Activated naive CD4-positive, alpha-beta T cell treated with anti-CD3 and anti-CD28 coated beads for 36 hours (primary cell): ENCODE measurements at regions not wholly inside any gene's neighbourhood (a gene's known extent, or its start where the extent isn't known, plus 50 kb on each side); places are given as distances from the start of the nearest gene placed in this dataset.

Experiments used
- CTCF ChIA-PET: fragments of 350-600 bp; sonication (Branson Sonifier 250); formaldehyde crosslinking; loops from one replicate; lab custom pipeline; 2021; ENCODE audit warnings: antibody characterized with exemption; lab: Charles Lee
- DNase-seq: peaks from one replicate; pipeline ENCODE4 v3.0.0-alpha.2; 2020
- H3K27ac Mint-ChIP-seq: one replicate; pipeline ENCODE4 v1.8.0; 2021; ENCODE audit warnings: mild to moderate bottlenecking, mixed read lengths
- H3K27me3 Mint-ChIP-seq: one replicate; pipeline ENCODE4 v1.8.0; 2021; ENCODE audit warnings: low read depth, mixed read lengths
- H3K36me3 Mint-ChIP-seq: one replicate; pipeline ENCODE4 v1.8.0; 2021; ENCODE audit warnings: low read depth, mixed read lengths
- H3K4me1 Mint-ChIP-seq: one replicate; pipeline ENCODE4 v1.8.0; 2021; ENCODE audit warnings: low read depth, mixed read lengths
- H3K4me3 Mint-ChIP-seq: one replicate; pipeline ENCODE4 v1.8.0; 2021; ENCODE audit warnings: mild to moderate bottlenecking, moderate library complexity, mixed read lengths
- H3K9me3 Mint-ChIP-seq: one replicate; pipeline ENCODE4 v1.8.0; 2021; ENCODE audit warnings: mixed read lengths
- intact Hi-C: fragments of 100-400 bp; cut with micrococcal nuclease; formaldehyde crosslinking; loops from one replicate; pipeline ENCODE4 v1.15.1; 2023

DNA sequence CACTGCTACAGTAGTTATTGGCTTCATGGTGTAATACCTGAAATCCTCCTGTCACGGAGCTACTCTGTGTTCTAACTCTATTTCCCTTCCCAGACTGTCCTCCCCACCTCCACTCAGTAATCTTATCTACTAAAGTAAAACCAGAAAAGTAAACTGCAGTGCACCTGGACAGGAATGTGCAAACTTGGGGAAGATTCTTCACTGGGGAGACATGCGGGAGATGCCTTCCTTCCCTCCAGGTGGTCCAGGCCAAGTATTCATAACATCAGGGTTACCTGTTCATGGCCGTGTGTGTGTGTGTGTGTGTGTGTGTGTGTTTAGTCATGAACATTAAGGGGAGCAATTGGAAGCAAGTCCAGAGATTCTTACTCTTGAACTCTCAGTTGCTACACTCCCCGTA is 84.1 kb downstream of the IFNG start:
- Mint-ChIP-seq H3K4me3 (no peak overlapping the region), H3K27me3 (peaks cover 2% of the 10 kb centered on the region), H3K4me1 (peaks cover 12% of the 10 kb centered on the region), H3K36me3 (no peaks in the 10 kb centered on the region), H3K9me3 (peaks cover 3% of the 10 kb centered on the region), H3K27ac (no peak overlapping the region)
- no peak for DNase-seq
- intact Hi-C loops: no loop called here
- CTCF ChIA-PET: interaction anchor here (0.9 to 1.5 kb wide), 3 partner anchors 31 to 83 kb away, joined by 3 to 4 read pairs (median 3); no protein-coding TSS in a partner anchor

DNA sequence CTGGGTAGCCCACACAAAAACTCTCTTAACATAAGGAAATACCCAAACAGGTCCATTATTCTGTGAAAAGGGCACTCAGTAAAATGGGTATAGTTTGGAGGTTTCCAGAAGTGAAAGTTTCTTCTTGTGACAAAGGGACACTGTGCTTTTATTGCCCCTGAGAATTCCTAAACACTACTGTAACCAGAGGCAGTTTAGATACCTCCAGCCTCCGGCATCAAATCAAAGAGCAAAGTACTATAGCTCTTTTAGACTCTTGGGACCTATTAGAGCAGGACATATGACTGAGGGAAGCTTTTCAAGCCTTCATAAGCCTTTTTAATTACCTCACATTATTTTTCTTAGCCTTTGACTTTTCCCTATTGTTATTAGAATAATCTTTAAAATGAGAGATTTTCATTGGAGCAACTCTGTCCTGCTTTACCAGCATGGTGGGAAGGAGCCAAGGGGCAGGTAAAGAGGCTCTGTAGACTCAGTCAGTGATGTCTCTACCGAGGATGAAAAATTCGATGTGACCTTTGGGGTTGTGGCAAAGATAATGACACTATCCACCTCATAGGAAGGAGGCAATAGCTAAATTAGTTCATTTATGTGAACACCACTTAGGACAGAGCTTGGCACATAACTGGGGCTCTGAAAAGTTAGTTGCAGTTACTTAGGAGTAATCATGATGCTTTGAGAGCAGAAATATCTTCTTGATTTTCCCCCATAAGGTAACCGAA is 85.1 kb downstream of the IFNG start:
- intact Hi-C loops: no loop called here
- peaks cover 2% of the 10 kb centered on the region for H3K27me3 Mint-ChIP-seq
- H3K4me3 Mint-ChIP-seq: no peak overlapping the region
- CTCF ChIA-PET: interaction anchor here (1.2 to 1.5 kb wide), 2 partner anchors 38 to 84 kb away, joined by 3 to 4 read pairs; no protein-coding TSS in a partner anchor
- no peaks in the 10 kb centered on the region for H3K36me3 Mint-ChIP-seq
- peaks cover 3% of the 10 kb centered on the region for H3K9me3 Mint-ChIP-seq
- DNase-seq: no peak
- no peak overlapping the region for H3K27ac Mint-ChIP-seq
- peaks cover 12% of the 10 kb centered on the region for H3K4me1 Mint-ChIP-seq

DNA sequence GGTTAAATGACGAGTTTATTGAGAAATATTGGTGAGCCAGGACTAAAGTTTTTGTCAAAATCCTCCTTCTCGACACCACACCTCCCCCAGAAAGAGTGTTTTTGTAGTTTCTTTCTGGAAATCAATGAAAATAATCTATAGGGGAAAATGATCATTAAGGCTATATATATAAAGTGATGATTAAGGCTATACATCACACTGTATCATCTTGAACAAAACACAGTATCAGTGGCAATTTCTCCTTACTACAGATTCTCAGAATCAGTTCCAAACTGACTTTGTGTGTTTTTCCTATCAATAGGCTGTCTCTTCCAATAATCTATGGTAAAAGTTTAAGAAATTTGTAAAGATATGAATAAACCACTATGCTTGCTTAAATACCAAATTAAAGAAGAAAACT is 81.7 kb downstream of the IFNG-AS1 start:
- H3K4me1 Mint-ChIP-seq: peaks cover 5% of the 10 kb centered on the region
- no peaks in the 10 kb centered on the region for H3K27me3 Mint-ChIP-seq
- intact Hi-C loops: no loop called here
- H3K27ac Mint-ChIP-seq: no peak overlapping the region
- DNase-seq: no peak
- peaks cover 4% of the 10 kb centered on the region for H3K36me3 Mint-ChIP-seq
- CTCF ChIA-PET: no interaction called here
- H3K9me3 Mint-ChIP-seq: peaks cover 15% of the 10 kb centered on the region
- no peak overlapping the region for H3K4me3 Mint-ChIP-seq
